Rectal smooth muscle tissue (tissue), 1 donor: ENCODE measurements at regions not wholly inside any gene's neighbourhood (a gene's known extent, or its start where the extent isn't known, plus 50 kb on each side); places are given as distances from the start of the nearest gene placed in this dataset.

Source experiments
- H3K27ac ChIP-seq: one replicate; pipeline ENCODE4 v1.7.0; 2013; ENCODE audit warnings: low read depth, low read length, inconsistent platforms
- H3K27me3 ChIP-seq: one replicate; pipeline ENCODE4 v1.7.0; 2013; ENCODE audit warnings: low read length; ENCODE audit not compliant: control insufficient read depth, insufficient read depth
- H3K36me3 ChIP-seq: one replicate; pipeline ENCODE4 v1.7.0; 2013; ENCODE audit warnings: low read length; ENCODE audit not compliant: control insufficient read depth, insufficient read depth
- H3K4me1 ChIP-seq: one replicate; pipeline ENCODE4 v1.7.0; 2013; ENCODE audit warnings: low read length; ENCODE audit not compliant: control insufficient read depth, insufficient read depth
- H3K4me3 ChIP-seq: one replicate; pipeline ENCODE4 v1.7.0; 2013; ENCODE audit warnings: low read length
- H3K9ac ChIP-seq: one replicate; pipeline ENCODE4 v1.7.0; 2013; ENCODE audit warnings: low read length

DNA sequence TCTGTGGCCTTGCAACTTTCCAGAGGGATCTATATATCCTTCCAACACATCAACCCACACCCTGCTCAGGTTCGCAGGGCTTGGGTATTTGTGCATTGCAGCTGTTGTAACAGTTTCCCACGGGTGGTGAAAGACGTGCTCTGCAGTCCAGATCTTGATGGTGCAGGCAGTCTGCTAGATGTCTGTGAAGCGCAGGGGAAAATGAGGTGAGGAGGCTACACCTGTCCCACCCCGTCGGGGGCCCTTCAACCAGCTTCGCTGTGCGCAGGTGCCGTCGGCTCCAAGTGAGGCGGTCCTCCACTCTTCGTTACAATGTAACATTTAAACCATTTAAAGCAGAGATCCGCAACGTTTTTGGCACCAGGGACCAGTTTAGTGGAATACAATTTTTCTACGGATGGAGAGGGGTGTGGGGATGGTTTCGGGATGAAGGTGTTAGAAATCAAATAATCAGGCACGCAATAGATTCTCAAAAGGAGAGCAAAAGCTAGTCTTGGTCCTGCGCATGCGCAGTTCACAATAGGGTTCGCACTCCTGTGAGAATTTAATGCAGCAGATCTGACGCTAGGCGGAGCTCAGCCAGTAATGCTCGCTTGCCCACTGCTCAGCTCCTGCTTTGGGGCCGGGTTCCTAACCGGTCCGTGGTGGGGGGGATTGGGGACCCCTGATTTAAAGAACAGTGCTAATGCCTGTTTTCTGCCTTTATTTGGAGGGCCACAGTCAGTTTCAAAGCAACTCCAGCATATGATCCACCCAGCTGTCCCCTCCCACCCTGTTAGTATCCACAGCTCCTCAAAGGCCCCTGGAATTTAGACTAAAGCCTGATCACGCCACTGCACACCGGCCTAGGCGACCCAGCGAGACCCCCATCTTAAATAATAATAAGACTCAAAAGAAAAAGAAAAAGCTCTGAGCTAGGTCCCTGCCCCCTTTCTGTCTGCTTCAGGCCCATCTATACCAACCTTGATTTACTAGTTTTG lies 97.1 kb upstream of the SELENOP start:
- H3K36me3 ChIP-seq, result no peaks in the 10 kb centered on the region
- no peak overlapping the region for H3K27ac ChIP-seq
- peaks cover 2% of the 10 kb centered on the region for H3K27me3 ChIP-seq
- H3K4me1 ChIP-seq, result peaks cover 4% of the 10 kb centered on the region
- peak overlapping the region; percentile 77 for H3K4me3 ChIP-seq
- peak overlapping the region; percentile 35 for H3K9ac ChIP-seq

- no peaks in the 10 kb centered on the region for H3K36me3 ChIP-seq
- H3K27me3 ChIP-seq, result peaks cover 2% of the 10 kb centered on the region
- H3K4me1 ChIP-seq, result peaks cover 4% of the 10 kb centered on the region
- no peak overlapping the region for H3K9ac ChIP-seq
- H3K27ac ChIP-seq, result no peak overlapping the region
- peak overlapping the region; percentile 77 for H3K4me3 ChIP-seq
These were observed 96.4 kb upstream of the SELENOP start for GRCh38 chr5:42908086-42908485.

DNA sequence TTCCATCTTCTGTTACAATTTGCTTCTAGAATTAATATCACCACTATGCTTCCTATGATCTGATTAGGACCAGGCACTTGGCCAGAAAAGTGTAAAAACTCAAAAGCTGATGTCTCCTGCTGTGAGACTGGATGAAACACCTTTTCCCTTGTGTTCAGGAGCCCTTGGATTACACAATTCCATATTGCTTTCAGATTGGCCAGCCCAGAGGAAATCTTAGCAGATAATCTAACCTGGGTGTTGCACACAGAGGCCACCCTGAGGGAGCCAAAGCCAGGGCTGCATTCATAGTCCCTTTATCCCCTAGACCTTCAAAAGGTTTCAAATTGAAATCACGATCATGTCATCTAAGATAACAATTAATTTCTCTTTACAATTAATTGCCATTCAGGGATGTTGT lies 94.1 kb upstream of the SELENOP start:
- peaks cover 4% of the 10 kb centered on the region for H3K4me1 ChIP-seq
- peaks cover 2% of the 10 kb centered on the region for H3K27me3 ChIP-seq
- no peaks in the 10 kb centered on the region for H3K36me3 ChIP-seq
- no peak overlapping the region for H3K27ac ChIP-seq
- no peak overlapping the region for H3K9ac ChIP-seq
- no peak overlapping the region for H3K4me3 ChIP-seq

DNA sequence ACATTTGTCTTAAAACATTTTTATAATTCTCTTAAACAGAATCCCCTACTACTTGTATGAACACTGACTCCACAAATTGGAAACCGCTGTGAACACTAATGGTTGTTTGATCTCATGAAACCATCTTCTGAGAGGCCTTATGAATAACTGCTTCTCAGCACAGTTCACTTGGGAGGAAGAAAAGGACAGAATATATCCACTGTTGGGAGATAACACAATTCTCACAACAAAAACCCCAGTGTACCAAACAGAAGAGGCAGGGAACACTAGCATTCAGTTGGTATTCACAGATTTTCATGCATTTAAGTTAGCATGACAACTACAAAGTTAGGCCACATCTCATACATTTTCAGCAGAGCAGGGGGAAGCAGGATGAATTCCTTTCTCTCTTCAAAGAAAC lies 89.0 kb upstream of the SELENOP start:
- no peaks in the 10 kb centered on the region for H3K36me3 ChIP-seq
- no peak overlapping the region for H3K9ac ChIP-seq

GRCh38 chr5:42898760-42899159 lies 87.1 kb upstream of the SELENOP start:
- Histone ChIP-seq H3K4me3 (no peak overlapping the region), H3K4me1 (no peaks in the 10 kb centered on the region), H3K27ac (no peak overlapping the region), H3K9ac (no peak overlapping the region), H3K36me3 (no peaks in the 10 kb centered on the region), H3K27me3 (no peaks in the 10 kb centered on the region)

More for the DNA sequence above, 89.0 kb upstream of the SELENOP start:
- Histone ChIP-seq H3K4me3 (no peak overlapping the region), H3K4me1 (no peaks in the 10 kb centered on the region), H3K27ac (no peak overlapping the region), H3K27me3 (no peaks in the 10 kb centered on the region)

- no peak overlapping the region for H3K9ac ChIP-seq
- H3K27ac ChIP-seq, result no peak overlapping the region
These were observed 84.8 kb upstream of the SELENOP start for GRCh38 chr5:42896523-42896922.

DNA sequence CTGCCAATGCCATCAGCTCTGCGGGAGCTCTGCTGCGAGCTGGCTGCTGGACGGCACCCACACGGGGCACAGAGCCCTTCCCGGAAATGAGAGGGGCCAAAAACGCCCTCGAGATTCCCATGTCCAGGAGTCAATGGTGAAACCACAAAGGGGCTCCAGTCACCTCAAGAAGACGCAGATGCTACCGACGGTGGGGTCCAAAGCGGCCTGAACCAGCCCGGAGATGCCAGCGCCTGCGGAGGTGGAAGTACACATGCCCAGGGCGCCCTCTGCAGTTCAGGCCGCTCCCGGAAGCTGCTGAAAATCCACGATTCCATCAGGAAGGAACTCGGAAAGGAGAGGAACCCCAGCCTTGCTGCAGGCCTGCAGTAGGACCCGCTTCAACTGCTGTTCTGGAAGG lies 82.4 kb upstream of the SELENOP start:
- H3K4me1 ChIP-seq, result no peaks in the 10 kb centered on the region
- H3K9ac ChIP-seq, result no peak overlapping the region
- H3K36me3 ChIP-seq, result no peaks in the 10 kb centered on the region
- no peak overlapping the region for H3K27ac ChIP-seq
- no peak overlapping the region for H3K4me3 ChIP-seq
- H3K27me3 ChIP-seq, result no peaks in the 10 kb centered on the region

More at GRCh38 chr5:42896523-42896922, 84.8 kb upstream of the SELENOP start:
- no peak overlapping the region for H3K4me3 ChIP-seq
- H3K27me3 ChIP-seq, result no peaks in the 10 kb centered on the region
- no peaks in the 10 kb centered on the region for H3K36me3 ChIP-seq
- H3K4me1 ChIP-seq, result no peaks in the 10 kb centered on the region

- Histone ChIP-seq H3K4me1 (no peaks in the 10 kb centered on the region), H3K27me3 (no peaks in the 10 kb centered on the region), H3K36me3 (no peaks in the 10 kb centered on the region)
These were observed 77.7 kb upstream of the SELENOP start for GRCh38 chr5:42889311-42889933.

GRCh38 chr5:42888771-42889170 lies 77.1 kb upstream of the SELENOP start:
- Histone ChIP-seq H3K27ac (no peak overlapping the region), H3K4me1 (no peaks in the 10 kb centered on the region)

More at GRCh38 chr5:42889311-42889933, 77.7 kb upstream of the SELENOP start:
- no peak overlapping the region for H3K9ac ChIP-seq
- no peak overlapping the region for H3K27ac ChIP-seq
- H3K4me3 ChIP-seq, result no peak overlapping the region

GRCh38 chr5:42887575-42887974 lies 75.9 kb upstream of the SELENOP start:
- Histone ChIP-seq H3K4me1 (no peaks in the 10 kb centered on the region), H3K4me3 (no peak overlapping the region), H3K27me3 (no peaks in the 10 kb centered on the region), H3K36me3 (no peaks in the 10 kb centered on the region), H3K9ac (no peak overlapping the region), H3K27ac (no peak overlapping the region)

More at GRCh38 chr5:42888771-42889170, 77.1 kb upstream of the SELENOP start:
- Histone ChIP-seq H3K27me3 (no peaks in the 10 kb centered on the region), H3K36me3 (no peaks in the 10 kb centered on the region), H3K9ac (no peak overlapping the region), H3K4me3 (no peak overlapping the region)

- Histone ChIP-seq H3K27me3 (no peaks in the 10 kb centered on the region), H3K9ac (no peak overlapping the region), H3K27ac (no peak overlapping the region), H3K36me3 (no peaks in the 10 kb centered on the region), H3K4me1 (no peaks in the 10 kb centered on the region), H3K4me3 (no peak overlapping the region)
These were observed 75.4 kb upstream of the SELENOP start for GRCh38 chr5:42887097-42887496.

GRCh38 chr5:42886635-42887034 lies 74.9 kb upstream of the SELENOP start:
- Histone ChIP-seq H3K4me3 (no peak overlapping the region), H3K27me3 (no peaks in the 10 kb centered on the region), H3K36me3 (no peaks in the 10 kb centered on the region), H3K27ac (no peak overlapping the region), H3K4me1 (no peaks in the 10 kb centered on the region), H3K9ac (no peak overlapping the region)
